Fibroblast of lung (primary cell): ENCODE measurements at regions not wholly inside any gene's neighbourhood (a gene's known extent, or its start where the extent isn't known, plus 50 kb on each side); places are given as distances from the start of the nearest gene placed in this dataset.

ENCODE experiments used
- CTCF ChIP-seq, 2 donors: IDR thresholded peaks in 1 of 2; conservative IDR thresholded peaks in 1 of 2; 1 replicate in 1 of 2; 2 replicates in 1 of 2; pipeline ENCODE4 v1.5.1; 2011 to 2012; ENCODE audit warnings: low read length in 2 of 2, control low read depth in 1 of 2, inconsistent platforms in 1 of 2, low read depth in 1 of 2, mild to moderate bottlenecking in 1 of 2
- EZH2 ChIP-seq: IDR thresholded peaks from 2 replicates; pipeline ENCODE4 v1.5.1; 2012; ENCODE audit warnings: low read length, control low read depth, mild to moderate bottlenecking; ENCODE audit errors: missing control alignments

GRCh38 chr10:94150541-94151184 lies 156.9 kb downstream of the PLCE1 start:
- TF ChIP-seq CTCF (conservative IDR thresholded peaks at IDR 0.05 in 1 of 2, IDR thresholded peaks at IDR 0.05 in 1 of 2; ENCODE audit: low read depth in 1 of 2, low read length in 2 of 2) (no peak), EZH2 (no peak)
